HG03025 (cell line): ENCODE measurements at regions not wholly inside any gene's neighbourhood (a gene's known extent, or its start where the extent isn't known, plus 50 kb on each side); places are given as distances from the start of the nearest gene placed in this dataset.
"Not testable (repeated sequence)": the region's sequence is repeated elsewhere in the genome, so short reads cannot be mapped to it uniquely, and the experiment has no call there.

Experiments
- ATAC-seq: cut with Tn5 transposase; IDR thresholded peaks from one replicate; pipeline ENCODE4 v1.9.1; 2021; ENCODE audit warnings: mild to moderate bottlenecking, moderate library complexity; ENCODE audit not compliant: unreplicated experiment, low FRiP score

DNA sequence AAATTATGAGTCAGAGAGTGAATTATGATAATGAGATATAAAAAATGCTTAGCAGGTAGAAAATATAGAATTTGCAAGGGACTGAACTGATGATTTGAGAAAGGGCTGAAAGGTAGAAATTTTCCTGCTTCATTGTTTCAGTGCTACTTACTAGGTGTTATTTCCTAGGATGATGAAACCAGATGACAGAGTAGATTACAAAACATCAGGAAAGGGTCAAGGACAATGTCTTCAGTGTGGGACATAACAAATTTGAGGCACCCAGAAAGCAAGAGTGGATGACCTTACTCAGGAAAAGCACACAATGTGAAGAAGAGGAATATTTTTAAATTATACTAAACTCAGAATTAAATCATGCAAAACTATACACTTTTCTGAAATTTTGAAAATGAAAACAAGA lies 102.1 kb downstream of the SHCBP1 start:
- ATAC-seq: no peak

GRCh38 chr16:46496701-46497100 lies 124.5 kb downstream of the SHCBP1 start:
- ATAC-seq: no peak

- ATAC-seq: no peak
These were observed 138.3 kb downstream of the SHCBP1 start for GRCh38 chr16:46482895-46483294.

DNA sequence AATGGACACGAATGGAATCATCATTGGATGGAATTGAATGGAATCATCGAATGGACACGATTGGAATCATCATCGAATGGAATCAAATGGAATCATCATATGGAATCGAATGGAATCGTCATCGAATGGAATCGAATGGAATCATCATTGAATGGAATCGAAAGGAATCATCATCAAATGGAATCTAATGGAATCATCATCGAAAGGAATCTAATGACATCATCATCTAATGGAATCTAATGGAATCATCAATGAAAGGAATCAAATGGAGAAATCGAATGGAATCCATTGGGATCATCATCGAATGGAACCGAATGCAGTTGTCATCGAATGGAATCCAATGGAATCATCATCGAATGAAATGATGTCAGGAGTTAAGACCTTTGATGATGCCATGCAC lies 154.9 kb downstream of the SHCBP1 start:
- no peak for ATAC-seq

DNA sequence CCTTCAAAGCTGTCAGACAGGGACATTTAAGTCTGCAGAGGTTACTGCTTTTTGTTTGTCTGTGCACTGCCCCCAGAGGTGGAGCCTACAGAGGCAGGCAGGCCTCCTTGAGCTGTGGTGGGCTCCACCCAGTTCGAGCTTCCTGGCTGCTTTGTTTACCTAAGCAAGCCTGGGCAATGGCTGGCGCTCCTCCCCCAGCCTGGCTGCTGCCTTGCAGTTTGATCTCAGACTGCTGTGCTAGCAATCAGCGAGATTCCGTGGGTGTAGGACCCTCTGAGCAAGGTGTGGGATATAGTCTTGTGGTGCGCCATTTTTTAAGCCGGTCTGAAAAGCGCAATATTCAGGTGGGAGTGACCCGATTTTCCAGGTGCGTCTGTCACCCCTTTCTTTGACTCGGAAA lies 166.4 kb downstream of the SHCBP1 start:
- ATAC-seq: not testable (repeated sequence)

DNA sequence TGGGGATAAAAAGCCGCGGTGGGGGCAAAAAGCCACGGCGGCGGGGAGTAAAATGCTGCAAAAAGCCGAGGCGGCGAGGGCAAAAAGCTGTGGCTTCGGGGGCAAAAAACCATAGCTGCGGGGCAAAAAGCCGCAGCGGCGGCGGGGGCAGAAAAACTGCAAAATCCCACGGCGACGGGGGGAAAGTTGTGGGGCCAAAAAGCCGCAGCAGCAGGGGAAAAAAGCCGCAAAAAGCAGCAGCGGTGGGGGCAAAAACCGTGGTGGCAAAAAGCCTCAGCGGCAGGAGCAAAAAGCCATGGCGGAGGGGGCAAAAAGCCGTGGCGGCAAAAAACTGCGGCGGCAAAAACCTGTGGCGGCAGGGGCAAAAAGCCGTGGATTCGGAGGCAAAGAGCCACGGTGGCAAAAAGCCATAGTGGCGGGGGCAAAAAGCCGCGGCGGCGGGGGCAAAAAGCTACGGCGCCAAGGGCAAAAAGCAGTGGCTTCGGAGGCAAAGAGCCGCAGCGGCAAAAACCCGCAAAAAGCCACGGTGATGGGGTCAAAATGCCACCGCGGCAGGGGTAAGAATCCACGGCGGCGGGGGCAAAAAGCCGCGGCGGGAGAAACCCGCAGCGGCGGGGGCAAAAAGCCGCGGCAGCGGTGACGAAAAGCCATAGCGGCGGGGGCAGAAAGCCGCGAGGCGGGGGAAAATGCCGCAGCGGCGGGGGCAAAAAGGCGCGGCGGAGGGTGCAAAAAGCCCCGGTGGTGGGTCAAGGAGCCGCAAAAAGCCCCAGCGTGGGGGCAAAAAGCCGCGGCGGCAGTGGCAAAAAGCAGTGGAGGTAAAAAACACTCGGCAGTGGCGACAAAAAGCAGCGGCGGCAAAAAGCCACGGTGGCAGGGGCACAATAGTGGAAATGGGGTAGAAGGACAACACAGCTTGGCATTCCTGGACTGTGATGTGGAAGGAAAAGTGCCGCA lies 192.8 kb downstream of the SHCBP1 start:
- ATAC-seq: no peak

- no peak for ATAC-seq
These were observed 193.7 kb downstream of the SHCBP1 start for GRCh38 chr16:46427340-46428107.

DNA sequence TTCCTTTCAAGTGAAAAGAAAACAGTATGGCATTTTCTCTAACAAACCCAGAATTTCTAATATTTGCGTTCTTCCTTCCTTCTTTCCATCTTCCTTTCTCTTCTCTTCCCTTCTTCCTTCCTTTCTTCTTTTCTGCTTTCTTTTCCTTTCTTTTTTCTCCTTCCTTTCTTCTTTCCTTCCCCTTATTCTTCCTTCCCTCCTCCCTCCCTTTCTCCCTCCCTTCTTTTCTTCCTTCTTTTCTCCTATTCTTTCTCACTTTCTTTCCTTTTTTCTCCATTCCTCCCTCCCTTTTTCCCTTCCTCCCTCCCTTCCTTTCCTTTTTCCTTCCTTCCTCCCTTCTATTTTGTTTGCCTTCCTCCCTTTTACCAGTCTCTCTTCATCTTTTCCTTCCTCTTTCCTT lies 194.8 kb downstream of the SHCBP1 start:
- ATAC-seq: no peak

- ATAC-seq: no peak
These were observed 217.2 kb downstream of the SHCBP1 start for GRCh38 chr16:46404028-46404427.

DNA sequence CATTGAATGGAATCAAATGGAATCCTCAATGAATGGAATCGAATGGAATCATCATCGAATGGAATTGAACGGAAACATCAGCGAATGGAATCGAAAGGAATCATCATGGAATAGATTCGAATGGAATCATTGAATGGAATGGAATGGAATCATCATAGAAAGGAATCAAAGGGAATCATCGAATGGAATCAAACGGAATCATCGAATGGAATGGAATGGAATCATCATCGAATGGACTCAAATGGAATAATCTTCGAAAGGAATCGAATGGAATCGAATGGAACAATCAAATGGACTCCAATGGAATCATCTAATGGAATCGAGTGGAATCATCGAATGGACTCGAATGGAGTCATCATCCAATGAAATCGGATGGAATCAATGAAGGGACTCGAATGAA lies 222.6 kb downstream of the SHCBP1 start:
- ATAC-seq: not testable (repeated sequence)

DNA sequence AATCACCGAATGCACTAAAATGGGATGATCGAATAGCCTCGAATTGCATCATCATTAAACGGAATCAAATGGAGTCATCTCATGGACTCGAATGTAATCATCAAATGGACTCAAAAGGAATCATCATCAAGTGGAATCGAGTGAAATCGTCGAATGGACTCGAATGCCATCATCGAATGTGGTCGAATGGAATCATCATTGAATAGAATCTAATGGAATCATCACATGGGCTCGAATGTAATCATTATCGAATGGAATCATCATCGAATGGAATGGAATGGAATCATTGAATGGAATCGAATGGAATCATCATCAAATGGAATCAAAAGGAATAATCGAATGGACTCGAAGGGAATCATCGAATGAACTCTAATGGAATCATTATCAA lies 224.3 kb downstream of the SHCBP1 start:
- ATAC-seq: not testable (repeated sequence)

- not testable (repeated sequence) for ATAC-seq
These were observed 224.9 kb downstream of the SHCBP1 start for GRCh38 chr16:46396131-46396882.

DNA sequence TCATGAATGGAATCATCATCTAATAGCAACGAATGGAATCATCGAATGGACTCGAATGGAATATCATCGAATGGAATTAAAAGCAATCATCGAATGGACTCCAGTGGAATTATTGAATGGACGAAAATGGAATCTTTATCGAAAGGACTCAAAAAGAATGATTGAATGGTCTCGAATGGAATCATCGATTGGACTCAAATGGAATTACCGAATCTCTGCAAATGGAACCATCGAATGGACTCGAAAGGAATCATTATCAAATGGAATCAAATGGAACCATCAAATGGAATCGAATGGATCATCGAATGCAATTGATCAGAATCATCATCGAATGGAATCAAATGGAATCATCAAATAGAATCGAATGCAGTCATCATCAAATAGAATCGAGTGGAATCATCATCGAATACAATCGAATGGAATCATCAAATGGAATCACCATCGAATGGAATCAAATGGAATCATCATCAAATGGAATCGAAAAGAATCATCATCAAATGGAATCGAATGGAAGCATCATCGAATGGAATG lies 225.7 kb downstream of the SHCBP1 start:
- ATAC-seq: not testable (repeated sequence)

GRCh38 chr16:46394963-46395362 lies 226.2 kb downstream of the SHCBP1 start:
- not testable (repeated sequence) for ATAC-seq

- not testable (repeated sequence) for ATAC-seq
These were observed 227.0 kb downstream of the SHCBP1 start for GRCh38 chr16:46394149-46394548.

DNA sequence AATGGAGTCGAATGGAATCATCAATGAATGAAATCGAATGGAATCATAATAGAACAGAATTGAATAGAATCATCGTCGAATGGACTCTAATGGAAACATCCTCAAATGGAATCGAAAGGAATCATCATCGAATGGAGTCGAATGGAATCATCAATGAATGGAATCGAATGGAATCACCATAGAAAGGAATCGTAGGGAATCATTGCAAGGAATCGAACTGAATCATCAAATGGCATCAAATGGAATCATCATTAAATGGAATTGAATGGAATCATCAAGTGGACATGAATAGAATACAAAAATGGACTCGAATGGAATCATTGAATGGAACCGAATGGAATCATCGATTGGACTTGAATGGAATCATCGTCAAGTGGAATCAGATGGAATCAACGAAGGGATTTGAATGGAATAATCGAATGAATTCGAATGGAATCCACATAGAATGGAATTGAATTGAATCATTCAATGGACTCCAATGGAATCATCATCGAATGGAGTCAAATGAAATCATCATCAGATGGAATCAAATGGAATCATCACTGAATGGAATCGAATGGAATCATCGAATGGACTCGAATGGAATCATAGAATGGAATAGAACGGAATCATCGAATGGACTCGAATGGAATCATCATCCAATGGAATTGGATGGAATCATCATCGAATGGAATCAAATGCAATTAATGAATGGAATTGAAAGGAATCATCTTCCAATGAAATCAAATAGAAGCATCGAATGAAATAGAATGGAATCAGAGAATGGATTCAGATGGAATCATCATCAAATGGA lies 228.1 kb downstream of the SHCBP1 start:
- ATAC-seq: not testable (repeated sequence)

DNA sequence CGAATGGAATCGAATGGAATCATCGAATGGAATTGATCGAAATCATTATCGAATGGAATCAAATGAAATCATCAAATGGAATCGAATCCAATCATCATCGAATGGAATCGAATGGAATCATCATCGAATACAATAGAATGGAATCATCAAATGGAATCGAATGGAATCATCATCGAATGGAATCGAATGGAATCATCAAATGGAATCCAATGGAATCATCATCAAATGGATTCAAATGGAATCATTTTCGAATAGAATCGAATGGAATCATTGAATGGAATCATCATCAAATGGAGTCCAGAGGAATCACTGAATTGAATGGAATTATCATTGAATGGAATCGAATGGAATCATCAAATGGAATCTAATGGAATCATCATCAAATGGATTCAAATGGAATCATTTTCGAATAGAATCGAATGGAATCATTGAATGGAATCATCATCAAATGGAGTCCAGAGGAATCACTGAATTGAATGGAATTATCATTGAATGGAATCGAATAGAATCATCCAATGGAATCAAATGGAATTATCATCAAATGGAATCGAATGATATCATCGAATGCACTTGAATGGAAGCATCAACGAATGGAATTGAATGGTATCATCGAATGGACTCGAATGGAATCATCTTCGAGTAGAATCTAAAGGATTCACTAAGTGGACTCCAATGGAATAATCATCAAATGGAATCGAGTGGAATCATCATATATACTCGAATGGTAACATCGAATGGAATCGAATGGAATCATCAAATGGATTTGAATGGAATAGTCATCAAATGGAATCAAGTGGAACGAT lies 230.3 kb downstream of the SHCBP1 start:
- ATAC-seq: not testable (repeated sequence)

GRCh38 chr16:46389561-46390041 lies 231.6 kb downstream of the SHCBP1 start:
- ATAC-seq: not testable (repeated sequence)
